Sigmoid colon (tissue), 6 donors: ENCODE measurements at regions not wholly inside any gene's neighbourhood (a gene's known extent, or its start where the extent isn't known, plus 50 kb on each side); places are given as distances from the start of the nearest gene placed in this dataset.

Experiments
- DNase-seq: peaks from one replicate; pipeline ENCODE4 v3.0.0-alpha.2; 2019
- H3K27ac ChIP-seq, 4 donors: fragments of 200-600 bp; sonication (generic); one replicate each; pipeline ENCODE4 v1.5.1; 2016 to 2019; ENCODE audit warnings: mild to moderate bottlenecking in 1 of 4
- H3K27me3 ChIP-seq, 3 donors: fragments of 200-600 bp; sonication (generic); one replicate each; pipeline ENCODE4 v1.5.1; 2019; ENCODE audit warnings: mild to moderate bottlenecking in 1 of 3
- H3K36me3 ChIP-seq, 4 donors: fragments of 200-600 bp; sonication (generic); one replicate each; pipeline ENCODE4 v1.5.1; 2016 to 2019
- H3K4me1 ChIP-seq, 4 donors: fragments of 200-600 bp; sonication (generic); one replicate each; pipeline ENCODE4 v1.5.1; 2017 to 2019
- H3K4me3 ChIP-seq, 4 donors: fragments of 200-600 bp; sonication (generic); one replicate each; pipeline ENCODE4 v1.5.1; 2017 to 2019; ENCODE audit warnings: mild to moderate bottlenecking in 2 of 4, moderate library complexity in 1 of 4
- H3K9me3 ChIP-seq, 4 donors: fragments of 200-600 bp in 3 of 4; sonication (generic) in 3 of 4; one replicate each; pipeline versions ENCODE4 v1.5.1 to v1.6.1; 2013 to 2019
- EP300 ChIP-seq, 4 donors: sonication (generic); formaldehyde crosslinking; IDR thresholded peaks; one replicate each; pipeline ENCODE4 v1.6.1; 2017; ENCODE audit warnings: antibody characterized with exemption in 4 of 4
- POLR2A ChIP-seq, 2 donors: fragments of 450-650 bp; IDR thresholded peaks; one replicate each; pipeline ENCODE4 v1.6.1; 2016; ENCODE audit warnings: antibody characterized with exemption in 2 of 2, mild to moderate bottlenecking in 2 of 2, moderate library complexity in 2 of 2
- POLR2AphosphoS5 ChIP-seq, 4 donors: sonication (generic); formaldehyde crosslinking; IDR thresholded peaks; one replicate each; pipeline ENCODE4 v1.6.1; 2017; ENCODE audit warnings: antibody characterized with exemption in 4 of 4
- WGBS, 2 donors: extraction: QIAGEN DNeasy Blood & Tissue Kit; methylation state at CpG; one replicate each; pipeline ENCODE4 v1.1.7; 2013; 5-methylcytosine and 5-hydroxymethylcytosine counted together
- intact Hi-C: fragments of 100-400 bp; cut with DNase I; formaldehyde crosslinking; loops from one replicate; pipeline ENCODE4 v1.15.1; 2023
- TF ChIP-seq, protein P1 (sequence below), 4 experiments: fragments of 450-650 bp in 3 of 4; fragments of 200-600 bp in 1 of 4; IDR thresholded peaks; one replicate each; pipeline ENCODE4 v1.5.1; 2016 to 2019; ENCODE audit warnings: antibody characterized with exemption in 4 of 4, mild to moderate bottlenecking in 3 of 4, moderate library complexity in 2 of 4
- donor health status: healthy with polysubstance abuse.
- donor health status: healthy.

- H3K9me3 ChIP-seq = no peaks in the 10 kb centered on the region
- H3K36me3 ChIP-seq = no peaks in the 10 kb centered on the region
- no peaks in the 10 kb centered on the region for H3K4me1 ChIP-seq
- H3K27me3 ChIP-seq = peaks cover 0 to 18% (median 0%) of the 10 kb centered on the region in 3 donors
- DNase-seq = no peak
- TF ChIP-seq POLR2AphosphoS5 (IDR thresholded peaks at IDR 0.05) (no peak), POLR2A (IDR thresholded peaks at IDR 0.05) (no peak), EP300 (IDR thresholded peaks at IDR 0.05) (no peak)
- TF ChIP-seq, protein P1, sequence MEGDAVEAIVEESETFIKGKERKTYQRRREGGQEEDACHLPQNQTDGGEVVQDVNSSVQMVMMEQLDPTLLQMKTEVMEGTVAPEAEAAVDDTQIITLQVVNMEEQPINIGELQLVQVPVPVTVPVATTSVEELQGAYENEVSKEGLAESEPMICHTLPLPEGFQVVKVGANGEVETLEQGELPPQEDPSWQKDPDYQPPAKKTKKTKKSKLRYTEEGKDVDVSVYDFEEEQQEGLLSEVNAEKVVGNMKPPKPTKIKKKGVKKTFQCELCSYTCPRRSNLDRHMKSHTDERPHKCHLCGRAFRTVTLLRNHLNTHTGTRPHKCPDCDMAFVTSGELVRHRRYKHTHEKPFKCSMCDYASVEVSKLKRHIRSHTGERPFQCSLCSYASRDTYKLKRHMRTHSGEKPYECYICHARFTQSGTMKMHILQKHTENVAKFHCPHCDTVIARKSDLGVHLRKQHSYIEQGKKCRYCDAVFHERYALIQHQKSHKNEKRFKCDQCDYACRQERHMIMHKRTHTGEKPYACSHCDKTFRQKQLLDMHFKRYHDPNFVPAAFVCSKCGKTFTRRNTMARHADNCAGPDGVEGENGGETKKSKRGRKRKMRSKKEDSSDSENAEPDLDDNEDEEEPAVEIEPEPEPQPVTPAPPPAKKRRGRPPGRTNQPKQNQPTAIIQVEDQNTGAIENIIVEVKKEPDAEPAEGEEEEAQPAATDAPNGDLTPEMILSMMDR (IDR thresholded peaks at IDR 0.05) = no peak
- intact Hi-C loops = no loop called here
- no peak overlapping the region for H3K4me3 ChIP-seq
- WGBS, 2 donors = 78 to 83% methylated on average over 5 of the region's 5 CpGs
- H3K27ac ChIP-seq = no peak overlapping the region
Observed at GRCh38 chr11:44423289-44423688, 113.3 kb upstream of the ALX4 start.

DNA sequence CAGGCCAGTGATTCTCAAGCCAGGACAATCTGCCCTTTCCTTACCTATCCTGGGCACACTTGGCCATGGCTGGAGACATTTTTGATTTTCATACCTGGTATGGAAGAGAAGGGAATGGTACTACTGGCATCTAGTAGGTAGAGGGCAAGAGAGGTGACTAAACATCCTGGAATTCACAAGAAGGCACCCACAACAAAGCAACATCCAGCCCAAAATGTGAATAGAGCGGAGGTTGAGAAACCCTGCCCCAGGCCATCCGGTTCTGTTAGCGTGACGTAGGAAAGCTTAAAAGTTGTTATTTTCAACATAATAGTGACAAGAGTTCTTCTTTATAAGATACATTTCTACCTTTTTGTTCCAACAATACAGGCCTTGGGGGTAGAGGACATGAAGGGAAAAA, 114.9 kb upstream of the ALX4 start:
- 94 to 96% methylated on average over 4 of the region's 4 CpGs for WGBS, 2 donors
- peaks cover 0 to 18% (median 0%) of the 10 kb centered on the region in 3 donors for H3K27me3 ChIP-seq
- no peaks in the 10 kb centered on the region for H3K36me3 ChIP-seq
- no peak overlapping the region for H3K27ac ChIP-seq
- intact Hi-C loops = no loop called here
- no peak for TF ChIP-seq POLR2A (IDR thresholded peaks at IDR 0.05)
- TF ChIP-seq, protein P1 (IDR thresholded peaks at IDR 0.05) = no peak
- no peak for TF ChIP-seq EP300 (IDR thresholded peaks at IDR 0.05)
- no peak for TF ChIP-seq POLR2AphosphoS5 (IDR thresholded peaks at IDR 0.05)
- H3K4me1 ChIP-seq = no peaks in the 10 kb centered on the region
- no peak for DNase-seq
- no peak overlapping the region for H3K4me3 ChIP-seq
- H3K9me3 ChIP-seq = no peaks in the 10 kb centered on the region

- intact Hi-C loops = no loop called here
- Histone ChIP-seq H3K27ac (no peak overlapping the region), H3K4me1 (no peaks in the 10 kb centered on the region), H3K27me3 (peaks cover 0 to 18% (median 0%) of the 10 kb centered on the region in 3 donors), H3K36me3 (no peaks in the 10 kb centered on the region), H3K9me3 (no peaks in the 10 kb centered on the region), H3K4me3 (no peak overlapping the region)
- no peak for DNase-seq
- 84 to 85% methylated on average over 8 of the region's 8 CpGs for WGBS, 2 donors
- TF ChIP-seq POLR2AphosphoS5 (IDR thresholded peaks at IDR 0.05) (no peak), EP300 (IDR thresholded peaks at IDR 0.05) (no peak), POLR2A (IDR thresholded peaks at IDR 0.05) (no peak)
- TF ChIP-seq, protein P1 (IDR thresholded peaks at IDR 0.05) = no peak
Observed at GRCh38 chr11:44426119-44426518, 116.2 kb upstream of the ALX4 start.

DNA sequence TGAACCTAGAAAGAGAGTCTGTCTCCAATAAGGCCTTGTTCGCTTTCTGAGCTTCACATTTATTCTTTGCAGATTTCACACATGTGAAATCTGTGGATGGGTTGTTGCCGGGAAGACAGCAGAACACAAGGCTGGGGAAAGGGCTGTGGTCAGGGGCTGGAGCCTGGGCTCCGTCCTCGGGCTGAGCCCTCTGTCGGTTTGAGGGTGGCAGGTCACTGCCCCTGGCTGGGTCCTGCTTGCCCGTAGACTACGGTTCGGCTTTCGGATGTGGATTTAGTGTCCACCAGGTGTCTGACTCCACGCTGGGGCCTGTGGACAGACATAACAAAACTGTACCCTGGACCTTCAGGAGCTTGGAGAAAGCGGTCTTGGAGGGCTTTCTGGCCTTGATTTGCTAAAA, 117.0 kb upstream of the ALX4 start:
- no peaks in the 10 kb centered on the region for H3K9me3 ChIP-seq
- no peaks in the 10 kb centered on the region for H3K36me3 ChIP-seq
- no peaks in the 10 kb centered on the region for H3K4me1 ChIP-seq
- WGBS, 2 donors = 88 to 90% methylated on average over 11 of the region's 11 CpGs
- no peak overlapping the region for H3K4me3 ChIP-seq
- intact Hi-C loops = no loop called here
- no peak for DNase-seq
- no peak overlapping the region for H3K27ac ChIP-seq
- H3K27me3 ChIP-seq = peaks cover 0 to 18% (median 0%) of the 10 kb centered on the region in 3 donors
- no peak for TF ChIP-seq EP300 (IDR thresholded peaks at IDR 0.05)
- TF ChIP-seq POLR2AphosphoS5 (IDR thresholded peaks at IDR 0.05) = no peak
- TF ChIP-seq POLR2A (IDR thresholded peaks at IDR 0.05) = no peak
- TF ChIP-seq, protein P1 (IDR thresholded peaks at IDR 0.05) = no peak

- H3K27me3 ChIP-seq = peaks cover 0 to 18% (median 0%) of the 10 kb centered on the region in 3 donors
- H3K27ac ChIP-seq = no peak overlapping the region
- TF ChIP-seq POLR2A (IDR thresholded peaks at IDR 0.05) (no peak), POLR2AphosphoS5 (IDR thresholded peaks at IDR 0.05) (no peak), EP300 (IDR thresholded peaks at IDR 0.05) (no peak)
- TF ChIP-seq, protein P1 (IDR thresholded peaks at IDR 0.05) = no peak
- no peak overlapping the region for H3K4me3 ChIP-seq
- H3K4me1 ChIP-seq = no peaks in the 10 kb centered on the region
- DNase-seq = no peak
- WGBS, 2 donors = 50 to 56% methylated on average over 8 of the region's 8 CpGs
- intact Hi-C loops = no loop called here
- peaks cover 0 to 2% (median 0%) of the 10 kb centered on the region in 4 donors for H3K9me3 ChIP-seq
- no peaks in the 10 kb centered on the region for H3K36me3 ChIP-seq
Observed at GRCh38 chr11:44427432-44427831, 117.5 kb upstream of the ALX4 start.
